HCT116 (cell line): ENCODE measurements at regions not wholly inside any gene's neighbourhood (a gene's known extent, or its start where the extent isn't known, plus 50 kb on each side); places are given as distances from the start of the nearest gene placed in this dataset.

ENCODE experiments used
- POLR2A ChIP-seq: IDR thresholded peaks from 2 replicates; pipeline ENCODE4 v1.7.0; 2011; ENCODE audit warnings: borderline replicate concordance; ENCODE audit not compliant: insufficient read depth, insufficient read length; ENCODE audit errors: extremely low read depth
- ZNF274 ChIP-seq: fragments of 200-500 bp; sonication (Bioruptor generic); IDR thresholded peaks from 2 replicates; pipeline ENCODE4 v1.6.1; 2014; ENCODE audit warnings: mild to moderate bottlenecking, low read depth, low read length, inconsistent platforms
- TF ChIP-seq, protein P1 (sequence below), 3 experiments: fragments of 200-600 bp in 1 of 3; sonication (generic) in 1 of 3; IDR thresholded peaks in 2 of 3; conservative IDR thresholded peaks in 1 of 3; 2 replicates each; pipeline ENCODE4 v1.5.1; 2012 to 2017; ENCODE audit warnings: low read depth in 2 of 3, low read length in 2 of 3, antibody characterized with exemption in 1 of 3, borderline replicate concordance in 1 of 3, control low read depth in 1 of 3, mild to moderate bottlenecking in 1 of 3, mixed read lengths in 1 of 3, mixed run types in 1 of 3, moderate library complexity in 1 of 3; ENCODE audit not compliant: insufficient read depth in 1 of 3

DNA sequence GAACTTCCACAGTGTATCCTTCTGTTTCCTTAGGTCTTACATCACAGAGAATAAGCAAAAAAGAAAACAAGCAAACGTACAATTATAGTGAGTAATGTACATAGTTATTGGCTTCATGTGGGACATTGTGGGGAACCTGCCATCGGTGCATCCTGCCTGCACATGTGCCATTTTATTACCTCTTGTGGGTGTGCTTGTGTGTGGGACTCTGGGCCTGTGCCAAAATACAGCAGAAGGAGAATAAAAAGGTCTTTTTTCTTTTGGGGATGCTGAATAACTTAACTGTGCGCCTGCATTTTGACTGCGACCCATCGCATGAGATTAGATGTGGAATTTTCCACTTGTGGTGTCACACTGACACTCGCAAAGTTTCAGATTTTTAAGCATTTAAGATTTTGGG is 169.6 kb upstream of the DCBLD2 start:
- TF ChIP-seq POLR2A = no peak
- TF ChIP-seq ZNF274 = no peak
- TF ChIP-seq, protein P1, sequence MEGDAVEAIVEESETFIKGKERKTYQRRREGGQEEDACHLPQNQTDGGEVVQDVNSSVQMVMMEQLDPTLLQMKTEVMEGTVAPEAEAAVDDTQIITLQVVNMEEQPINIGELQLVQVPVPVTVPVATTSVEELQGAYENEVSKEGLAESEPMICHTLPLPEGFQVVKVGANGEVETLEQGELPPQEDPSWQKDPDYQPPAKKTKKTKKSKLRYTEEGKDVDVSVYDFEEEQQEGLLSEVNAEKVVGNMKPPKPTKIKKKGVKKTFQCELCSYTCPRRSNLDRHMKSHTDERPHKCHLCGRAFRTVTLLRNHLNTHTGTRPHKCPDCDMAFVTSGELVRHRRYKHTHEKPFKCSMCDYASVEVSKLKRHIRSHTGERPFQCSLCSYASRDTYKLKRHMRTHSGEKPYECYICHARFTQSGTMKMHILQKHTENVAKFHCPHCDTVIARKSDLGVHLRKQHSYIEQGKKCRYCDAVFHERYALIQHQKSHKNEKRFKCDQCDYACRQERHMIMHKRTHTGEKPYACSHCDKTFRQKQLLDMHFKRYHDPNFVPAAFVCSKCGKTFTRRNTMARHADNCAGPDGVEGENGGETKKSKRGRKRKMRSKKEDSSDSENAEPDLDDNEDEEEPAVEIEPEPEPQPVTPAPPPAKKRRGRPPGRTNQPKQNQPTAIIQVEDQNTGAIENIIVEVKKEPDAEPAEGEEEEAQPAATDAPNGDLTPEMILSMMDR (IDR thresholded peaks at IDR 0.05 in 2 of 3, conservative IDR thresholded peaks at IDR 0.05 in 1 of 3; ENCODE audit: borderline replicate concordance in 1 of 3, insufficient read depth in 1 of 3, low read depth in 2 of 3, low read length in 2 of 3) = no peak
